GM18511 (cell line): ENCODE measurements at regions not wholly inside any gene's neighbourhood (a gene's known extent, or its start where the extent isn't known, plus 50 kb on each side); places are given as distances from the start of the nearest gene placed in this dataset.
A peak's percentile ranks its signal among the peaks of the same experiment; 100 is the strongest.
"Not testable (repeated sequence)": the region's sequence is repeated elsewhere in the genome, so short reads cannot be mapped to it uniquely, and the experiment has no call there.

Source experiments
- ATAC-seq: cut with Tn5 transposase; IDR thresholded peaks from one replicate; pipeline ENCODE4 v1.9.1; 2021; ENCODE audit warnings: mild to moderate bottlenecking, moderate library complexity; ENCODE audit not compliant: unreplicated experiment

DNA sequence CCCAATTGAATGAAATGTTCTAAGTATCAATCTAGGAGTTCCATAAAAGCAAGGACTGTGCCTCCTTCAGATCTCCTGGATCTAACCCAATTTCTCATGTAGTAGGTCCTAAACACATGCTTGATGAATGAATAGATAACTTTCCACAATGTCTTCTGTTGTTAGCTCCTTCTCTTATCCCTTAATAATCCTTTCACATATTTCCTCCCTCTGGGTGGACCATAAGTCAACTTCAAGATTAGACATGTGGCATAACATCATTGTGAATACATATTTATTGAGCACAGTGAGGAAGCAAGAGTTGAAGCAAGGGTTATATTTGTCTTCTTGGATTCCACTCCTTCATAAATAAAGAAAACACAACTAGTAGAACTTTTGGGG, 108.6 kb upstream of the EGFLAM start:
- ATAC-seq, result no peak

DNA sequence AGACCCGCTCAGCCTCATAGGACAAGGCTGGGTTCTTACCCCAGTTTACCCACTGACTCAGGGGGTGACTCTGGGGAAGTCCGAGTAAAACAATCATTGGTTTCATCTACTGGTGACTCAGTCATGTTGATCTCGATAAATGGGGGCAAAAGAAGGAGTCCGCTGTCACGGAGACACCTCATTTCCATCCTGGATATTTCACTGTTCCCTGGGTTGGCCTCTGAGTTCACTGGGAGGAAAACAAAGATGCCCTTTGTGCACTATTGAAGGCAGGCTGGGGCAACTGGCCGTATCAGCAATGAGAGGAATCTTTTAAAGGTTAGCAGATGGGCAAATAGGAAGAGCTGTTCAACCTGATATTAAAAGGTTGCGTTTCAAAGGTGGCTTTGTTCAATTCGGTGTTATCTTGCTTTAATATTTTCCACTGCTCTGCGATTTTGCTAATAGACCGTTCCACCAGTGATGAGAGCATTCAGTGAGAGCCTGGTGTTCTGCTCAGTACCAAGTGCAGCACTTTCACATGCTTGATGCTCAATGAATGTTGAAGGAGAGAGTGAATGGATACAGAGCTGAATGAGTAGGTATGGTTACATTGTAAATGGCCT, 110.2 kb upstream of the EGFLAM start:
- no peak for ATAC-seq

DNA sequence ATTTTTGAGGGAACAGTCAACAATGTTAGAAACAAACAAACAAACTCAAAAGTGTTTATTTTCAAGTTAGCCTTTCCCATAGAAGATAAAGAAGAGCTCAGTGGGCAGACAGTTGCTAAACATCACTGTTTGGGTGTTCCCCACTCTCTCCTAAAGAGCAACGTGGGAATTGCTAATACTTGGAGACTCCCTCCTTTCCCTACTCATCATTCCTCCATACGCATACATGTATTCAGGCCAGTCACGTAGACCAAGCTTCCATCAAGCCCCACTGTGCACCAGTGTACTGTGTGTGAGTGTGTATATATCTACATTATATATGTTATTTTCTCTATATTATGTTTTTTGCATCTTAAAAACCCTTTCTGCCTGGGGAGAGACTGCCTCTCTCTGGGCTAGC, 115.0 kb upstream of the EGFLAM start:
- no peak for ATAC-seq

DNA sequence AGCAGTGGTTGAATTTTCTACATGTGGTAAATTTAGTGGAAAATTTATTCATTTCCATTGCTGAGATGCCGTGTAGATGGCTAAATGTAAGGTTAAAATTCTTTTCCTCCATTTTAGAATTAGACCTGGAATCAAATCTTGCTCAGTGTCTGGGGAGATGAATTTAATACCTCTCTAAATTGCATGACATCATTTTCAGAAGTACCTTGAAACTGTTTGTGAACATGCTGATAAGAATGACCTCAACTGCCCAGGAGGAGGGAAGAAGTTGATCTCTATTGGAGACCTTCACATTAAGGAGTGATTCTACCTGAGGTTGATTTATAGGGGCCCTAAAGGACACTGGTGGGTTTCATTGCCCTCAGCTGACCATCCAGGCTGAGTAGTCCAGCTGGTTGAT, 116.7 kb upstream of the EGFLAM start:
- ATAC-seq, result no peak

DNA sequence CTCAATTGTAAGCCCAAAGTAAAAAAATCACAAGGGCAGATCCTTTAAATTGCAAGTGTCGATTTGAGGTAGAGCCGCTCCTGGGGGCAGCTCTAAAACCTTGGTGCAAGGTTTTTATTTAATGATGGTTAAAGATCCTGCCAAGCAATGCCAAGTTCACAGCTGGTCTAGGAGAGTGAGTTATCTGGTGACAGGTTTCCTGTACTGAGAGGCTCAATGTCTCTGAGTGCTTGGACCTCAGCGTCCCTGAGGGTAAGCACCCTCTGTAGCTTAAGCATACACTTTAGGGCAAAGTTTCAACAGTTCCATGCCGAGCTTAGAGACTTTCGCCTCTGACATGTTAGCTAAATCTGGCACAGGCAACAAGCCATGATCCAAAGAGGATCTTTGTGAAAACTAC, 119.8 kb upstream of the EGFLAM start:
- no peak for ATAC-seq

DNA sequence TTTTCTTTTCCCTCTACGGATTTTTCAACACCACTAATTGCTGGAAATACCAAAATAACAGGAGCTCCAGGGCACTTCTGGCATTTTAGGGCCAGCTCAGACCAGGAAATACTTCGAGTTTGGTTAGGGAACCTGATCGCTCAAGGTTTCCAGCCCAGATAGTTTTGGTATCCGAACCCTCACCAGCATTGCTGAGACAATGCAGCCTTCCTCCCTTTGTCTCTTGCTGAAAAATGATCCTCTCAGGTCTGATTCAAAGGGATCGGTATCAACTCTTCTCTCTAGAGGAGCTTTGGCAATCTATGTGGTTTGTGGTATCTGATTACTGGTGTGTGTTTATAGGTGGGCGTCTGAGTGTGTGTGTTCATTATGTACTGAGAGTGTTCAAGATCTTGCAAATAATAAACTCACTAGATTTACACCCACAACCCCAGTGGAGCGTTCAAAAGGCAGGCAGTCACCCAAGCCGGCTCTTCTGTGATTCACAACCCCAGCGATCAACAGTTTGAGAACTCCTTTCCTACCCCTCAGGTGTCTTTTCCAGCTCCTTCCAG, 122.8 kb upstream of the EGFLAM start:
- ATAC-seq, result no peak

DNA sequence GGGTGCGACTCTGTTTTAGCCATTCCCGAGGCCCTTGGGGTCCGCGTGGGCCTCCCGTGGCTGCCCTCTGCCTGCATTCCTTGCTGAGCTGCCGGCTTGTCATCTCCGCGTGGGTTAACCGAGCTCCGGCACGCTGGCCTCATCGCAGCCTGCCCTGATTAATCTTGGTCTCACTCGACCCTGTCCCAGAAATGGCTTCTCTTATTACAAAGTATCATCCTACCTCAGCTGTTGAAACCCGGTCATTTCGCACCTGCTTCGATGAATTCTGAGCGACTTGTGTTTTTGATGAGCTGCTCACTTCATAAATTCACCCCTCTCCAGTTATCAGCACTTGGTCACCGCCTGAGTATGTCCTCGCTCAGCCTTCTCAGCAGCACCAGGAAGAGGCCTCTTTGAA, 123.5 kb upstream of the EGFLAM start:
- ATAC-seq, result no peak

DNA sequence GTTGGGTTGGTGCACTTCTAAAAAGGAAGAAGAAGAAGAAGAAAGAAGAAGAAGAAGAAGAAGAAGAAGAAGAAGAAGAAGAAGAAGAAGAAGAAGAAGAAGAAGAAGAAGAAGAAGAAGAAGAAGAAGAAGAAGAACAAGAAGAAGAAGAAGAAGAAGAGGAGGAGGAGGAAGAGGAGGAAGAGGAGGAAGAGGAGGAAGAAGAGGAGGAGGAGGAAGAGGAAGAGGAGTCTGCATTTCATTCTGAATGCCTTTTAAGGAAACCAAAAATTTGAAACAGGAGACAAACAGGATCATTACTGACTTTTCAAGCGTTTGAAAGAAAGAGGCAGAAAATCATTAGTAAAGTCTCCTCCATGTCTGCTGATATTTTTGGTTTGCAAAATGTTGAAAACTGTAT, 124.1 kb upstream of the EGFLAM start:
- not testable (repeated sequence) for ATAC-seq

DNA sequence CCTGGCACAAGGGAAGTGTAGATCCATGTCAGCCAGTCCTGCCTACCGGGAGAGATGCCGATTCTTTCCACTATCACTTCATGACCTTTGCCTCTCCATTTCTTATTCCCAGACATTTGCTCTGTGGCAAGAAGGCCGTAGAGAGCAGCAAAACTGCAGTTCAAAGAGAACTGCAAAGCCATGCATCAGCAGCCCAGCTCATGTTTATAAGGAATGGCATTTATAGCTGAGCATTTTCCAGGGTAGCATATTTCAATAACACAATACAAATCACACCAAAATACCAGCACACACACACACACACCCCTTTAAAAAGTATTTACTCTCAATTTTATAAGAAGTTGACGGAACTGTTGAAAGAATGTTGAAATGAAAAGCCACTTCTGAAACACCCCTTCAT, 126.7 kb upstream of the EGFLAM start:
- ATAC-seq, result no peak

DNA sequence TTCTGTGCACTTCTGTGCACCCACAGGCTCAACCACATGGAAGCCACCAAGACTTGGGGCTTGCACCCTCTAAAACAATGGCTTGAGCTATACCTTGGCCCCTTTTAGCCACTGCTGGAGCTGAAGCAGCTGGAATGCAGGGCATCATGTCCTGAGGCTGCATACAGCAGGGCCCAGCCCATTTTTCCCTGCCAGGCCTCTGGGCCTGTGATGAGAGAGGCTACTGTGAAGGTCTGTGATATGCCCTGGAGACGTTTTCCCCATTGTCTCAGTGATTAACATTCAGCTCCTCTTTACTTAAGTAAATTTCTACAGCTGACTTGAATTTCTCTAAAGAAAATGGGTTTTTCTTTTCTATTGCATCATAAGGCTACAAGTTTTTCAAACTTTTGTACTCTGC, 134.0 kb upstream of the EGFLAM start:
- ATAC-seq, result no peak

DNA sequence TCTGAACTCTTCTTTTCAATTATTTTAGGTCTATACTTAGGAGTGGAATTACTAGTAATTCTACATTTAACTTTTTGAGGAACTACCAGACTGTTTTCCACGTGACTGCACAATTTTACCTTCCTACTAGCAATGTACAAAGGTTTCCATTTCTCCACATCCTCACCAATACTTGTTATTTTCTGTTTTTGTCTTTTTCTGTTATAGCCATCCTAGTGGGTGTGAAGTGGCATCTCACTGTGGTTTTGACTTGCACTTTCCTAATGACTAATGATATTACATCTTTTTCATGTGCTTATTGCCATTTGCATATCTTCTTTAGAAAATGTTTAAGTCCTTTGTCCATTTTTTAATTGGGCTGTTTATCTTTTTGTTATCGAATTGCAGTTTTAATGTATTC, 136.9 kb upstream of the EGFLAM start:
- peak; percentile 58 for ATAC-seq

DNA sequence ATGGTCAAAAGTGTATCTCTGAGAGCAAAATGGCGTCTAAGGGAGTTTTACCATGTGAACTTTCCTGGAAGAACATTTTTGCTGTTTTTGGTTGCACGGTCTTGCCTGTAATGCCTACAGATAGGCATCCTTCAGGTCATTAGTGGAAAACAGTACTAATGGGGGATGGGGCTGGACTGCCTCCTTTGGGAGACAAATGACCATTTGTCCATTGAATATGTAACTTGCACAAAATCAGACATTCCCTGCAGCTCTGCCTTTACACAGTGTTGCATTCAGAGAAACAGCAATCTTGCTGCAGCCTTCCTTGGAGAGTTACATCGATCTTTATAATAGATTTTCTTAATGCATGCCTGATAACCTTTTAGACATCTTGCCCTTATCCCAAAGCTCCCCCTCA, 138.5 kb upstream of the EGFLAM start:
- ATAC-seq, result no peak

DNA sequence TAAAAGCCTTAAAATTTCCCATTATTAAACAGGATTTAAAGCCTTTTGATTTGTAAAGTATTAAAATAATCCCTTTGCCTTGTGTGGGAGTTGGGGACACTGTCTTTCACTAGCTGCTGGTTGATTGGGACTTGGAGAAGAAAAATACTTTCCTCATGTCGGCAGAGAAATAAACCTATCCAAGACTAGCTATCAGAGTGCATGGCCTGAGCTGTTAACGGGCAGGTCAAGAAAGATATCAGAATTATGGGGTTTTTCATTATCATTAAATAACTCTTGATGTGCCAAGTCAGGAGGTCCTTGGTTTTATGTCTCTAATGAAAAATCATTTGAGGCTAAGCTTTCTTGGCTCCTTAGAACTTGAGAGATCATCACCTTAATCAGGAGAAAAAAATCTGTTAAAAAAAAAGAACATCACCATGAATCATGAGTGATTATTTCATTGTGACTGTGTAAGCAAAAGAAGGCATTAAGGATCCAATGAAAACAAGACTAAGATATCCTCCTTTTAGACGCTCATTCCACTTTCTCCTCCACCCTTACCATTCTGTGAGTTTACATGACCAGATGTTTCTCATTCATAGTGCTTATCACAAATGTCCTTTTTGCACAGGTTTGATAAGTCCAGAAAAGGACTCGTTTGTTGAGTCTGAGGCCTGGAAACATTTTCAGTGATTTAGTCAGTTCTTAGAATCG, 140.4 kb upstream of the EGFLAM start:
- ATAC-seq, result no peak

DNA sequence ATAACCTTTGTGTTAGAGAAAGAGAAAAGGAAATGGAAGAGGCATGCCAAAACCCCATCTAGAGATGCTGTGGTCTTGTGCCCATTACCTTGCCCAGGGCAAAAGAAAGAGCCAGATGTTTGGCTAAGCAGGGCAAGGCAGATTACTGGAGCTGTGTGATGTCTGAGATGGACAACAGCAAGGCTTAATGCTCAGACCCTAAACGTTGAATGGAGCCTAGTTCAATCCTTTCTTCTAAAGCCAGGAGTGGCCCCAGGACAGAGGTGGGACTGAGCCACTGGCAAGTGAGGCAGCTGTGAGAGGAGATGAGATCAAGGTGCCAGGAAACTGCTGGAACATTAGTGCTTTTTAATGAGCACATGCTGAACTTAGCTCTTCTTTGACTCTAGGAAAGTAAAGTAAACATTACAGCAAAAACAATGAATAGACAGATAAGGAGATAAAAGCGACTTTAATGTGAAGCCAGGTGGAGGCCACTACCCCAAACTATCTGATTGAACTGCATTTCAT, 143.0 kb upstream of the EGFLAM start:
- no peak for ATAC-seq

DNA sequence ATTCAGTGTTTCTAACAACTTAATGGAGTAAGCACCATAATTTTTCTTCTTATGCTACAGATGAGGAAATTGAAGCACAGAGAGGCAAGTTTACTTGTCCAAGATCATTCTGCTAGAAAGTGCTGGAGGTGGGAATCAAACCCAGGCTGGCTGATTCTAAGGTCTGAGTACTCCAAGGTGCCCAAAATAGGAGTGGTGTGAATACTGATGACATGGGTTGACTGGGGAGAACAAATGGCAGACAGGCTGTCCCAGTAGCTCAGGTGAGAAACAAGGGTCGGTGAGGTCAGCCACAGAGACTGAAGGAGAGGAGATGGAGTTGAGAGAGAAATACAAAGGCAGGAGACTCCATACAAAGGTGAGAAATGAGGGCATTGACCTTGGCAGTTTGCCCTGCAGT, 144.5 kb upstream of the EGFLAM start:
- no peak for ATAC-seq

DNA sequence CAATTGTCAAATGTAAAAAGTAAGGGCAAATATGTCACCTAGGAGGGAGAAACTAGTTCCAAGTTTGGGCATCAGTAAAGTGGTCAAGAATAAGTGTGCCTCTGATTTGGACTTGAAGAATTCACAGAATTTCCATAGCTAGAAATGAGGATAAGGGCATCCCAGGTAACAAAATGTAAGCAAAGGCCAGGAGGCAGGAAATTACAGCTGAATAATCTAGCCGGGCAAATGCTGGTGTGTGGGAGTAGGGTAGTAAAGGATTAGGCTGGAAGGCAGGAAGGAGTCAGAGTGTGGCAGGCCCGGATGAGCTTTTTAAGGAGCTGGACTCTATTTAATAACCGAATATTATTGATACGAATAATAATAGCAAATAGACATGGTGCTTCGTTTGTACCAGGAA, 144.9 kb upstream of the EGFLAM start:
- no peak for ATAC-seq

DNA sequence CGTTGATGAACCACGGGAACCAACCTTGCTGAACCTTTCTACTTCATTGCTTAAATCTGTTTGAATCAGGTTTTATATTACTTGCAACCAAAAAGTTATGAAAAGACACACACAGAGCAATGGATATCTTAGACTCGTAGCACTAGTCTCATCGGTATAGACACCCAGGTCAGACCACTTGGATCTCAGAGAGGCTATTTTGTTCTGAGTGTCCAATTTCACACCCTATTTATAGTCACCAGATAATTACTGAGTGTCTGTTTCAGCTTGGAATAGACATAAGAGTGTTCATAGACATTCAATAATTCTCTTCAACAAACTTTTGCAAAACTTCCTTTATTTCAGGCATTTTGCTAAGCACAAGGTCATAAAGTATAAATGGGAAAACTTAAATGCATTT, 145.4 kb upstream of the EGFLAM start:
- no peak for ATAC-seq

DNA sequence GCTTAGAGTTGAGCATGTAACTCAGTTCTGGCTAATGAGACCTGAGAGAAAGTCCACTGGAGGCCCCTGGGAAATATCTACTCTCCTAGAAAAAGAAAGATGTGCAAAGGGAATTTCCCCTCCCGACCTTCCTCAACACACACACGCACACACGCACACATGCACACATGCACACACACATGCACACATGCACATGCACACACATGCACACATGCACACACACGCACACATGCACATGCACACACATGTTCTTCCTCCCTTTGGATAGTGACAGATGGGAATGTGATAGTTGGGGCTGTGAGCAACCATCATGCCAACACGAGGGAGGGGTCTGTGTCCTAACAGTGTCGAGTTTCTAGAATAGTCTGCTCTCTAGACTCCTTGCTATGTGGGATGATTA, 148.2 kb upstream of the EGFLAM start:
- ATAC-seq, result no peak

DNA sequence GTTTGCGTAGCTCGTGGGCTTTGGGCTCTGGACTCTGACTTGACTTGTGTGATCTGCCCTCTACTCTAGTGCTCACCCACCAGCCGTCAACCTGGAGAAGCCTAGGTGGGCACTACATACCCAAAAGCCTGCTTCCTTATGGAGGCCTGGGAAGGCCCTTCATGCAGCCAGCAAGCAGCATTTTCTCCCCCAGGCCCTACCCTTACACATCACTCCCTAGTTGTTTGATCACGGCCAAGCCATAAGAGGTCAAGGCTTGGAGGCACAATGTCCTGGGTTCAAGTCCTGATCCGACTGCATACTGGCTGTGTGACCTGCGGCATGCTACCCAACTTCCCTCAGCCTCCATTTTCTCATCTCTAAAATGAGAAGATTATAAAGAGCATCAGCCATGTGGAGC, 151.3 kb upstream of the EGFLAM start:
- no peak for ATAC-seq

DNA sequence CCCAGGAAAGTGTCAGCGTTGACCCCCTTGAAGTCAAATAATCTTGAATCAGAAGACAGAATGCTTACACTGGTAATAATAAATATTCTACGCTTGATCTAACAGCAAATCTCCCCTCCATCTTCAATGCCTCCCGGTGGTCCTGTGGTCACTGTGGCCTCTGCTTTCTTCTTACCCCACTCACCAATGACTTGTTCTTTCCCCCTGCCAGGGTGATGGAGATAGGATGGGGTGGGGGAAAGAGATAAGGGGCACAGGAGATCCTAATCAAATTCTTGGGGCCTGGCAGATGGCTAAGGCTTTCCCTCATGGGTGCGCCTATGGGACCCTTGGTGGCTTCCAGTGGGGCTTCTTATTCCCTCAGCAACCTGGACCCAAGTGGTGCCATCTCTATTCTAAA, 152.6 kb upstream of the EGFLAM start:
- no peak for ATAC-seq

DNA sequence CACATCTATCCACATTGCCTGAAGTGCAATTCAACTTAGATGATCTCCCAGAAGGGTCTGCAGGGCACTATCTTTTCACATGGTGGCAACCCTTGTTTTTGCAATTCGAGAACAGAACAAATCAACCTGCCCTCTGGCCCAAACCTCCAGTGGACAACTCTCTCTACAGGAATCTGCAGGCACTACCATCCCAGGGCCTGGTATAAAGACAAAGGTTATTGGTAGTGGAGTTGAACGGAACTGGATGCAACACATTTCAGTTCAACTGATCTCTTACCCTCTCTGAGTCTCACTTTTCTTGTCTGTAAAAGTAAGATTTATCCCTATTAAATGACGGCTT, 153.2 kb upstream of the EGFLAM start:
- ATAC-seq, result no peak

DNA sequence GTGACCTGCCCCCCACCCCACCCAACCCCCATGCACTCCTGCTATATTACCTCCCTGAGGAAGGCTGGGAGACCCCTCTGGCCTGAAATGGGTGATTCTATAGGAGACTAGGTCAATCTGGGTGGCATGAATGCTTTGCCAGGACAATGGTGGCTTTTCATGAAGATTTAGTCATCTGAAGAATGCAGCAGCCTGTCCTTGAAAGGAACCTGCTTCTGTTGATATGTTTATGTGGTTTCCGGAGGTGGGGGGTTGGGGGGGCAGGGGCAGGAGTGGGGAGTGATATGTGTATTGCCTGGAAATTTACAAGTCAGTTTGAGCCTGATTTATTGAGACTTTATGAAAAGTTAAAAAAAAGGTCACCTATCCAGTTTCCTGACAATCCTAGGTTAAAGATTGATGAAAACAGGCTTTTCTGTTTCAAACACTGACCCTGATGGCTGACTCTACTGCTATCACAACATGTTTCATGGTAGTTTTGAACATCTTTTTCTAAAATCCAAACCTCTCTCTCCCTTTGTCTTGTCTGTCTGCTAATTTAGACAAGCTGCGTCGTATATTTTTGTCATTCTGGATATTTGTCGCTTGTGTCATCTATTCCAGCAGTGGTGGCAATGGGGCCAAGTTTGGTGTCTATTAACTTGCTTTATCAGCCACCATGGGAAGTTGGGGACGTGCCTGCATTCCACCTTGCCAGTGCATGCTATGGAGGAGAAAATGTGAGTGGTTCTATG, 153.7 kb upstream of the EGFLAM start:
- ATAC-seq, result no peak
